Neural cell (in vitro differentiated cells): ENCODE measurements at regions not wholly inside any gene's neighbourhood (a gene's known extent, or its start where the extent isn't known, plus 50 kb on each side); places are given as distances from the start of the nearest gene placed in this dataset.

Source experiments
- H2AFZ ChIP-seq: fragments of 200-600, 300-800 bp; sonication (generic), shearing (Covaris generic); 2 replicates; pipeline ENCODE4 v1.6.0; 2014; ENCODE audit warnings: low read depth, mild to moderate bottlenecking, antibody characterized with exemption, low read length, moderate library complexity
- H3F3A ChIP-seq: fragments of 200-600 bp; shearing (Covaris generic); 2 replicates; pipeline ENCODE4 v1.6.1; 2016; ENCODE audit warnings: mild to moderate bottlenecking, moderate library complexity, mixed read lengths, antibody characterized with exemption, low read length; ENCODE audit not compliant: insufficient read depth, poor library complexity, severe bottlenecking
- H3K27ac ChIP-seq: fragments of 200-600, 300-800 bp; sonication (generic), shearing (Covaris generic); 2 replicates; pipeline ENCODE4 v1.5.1; 2014; ENCODE audit warnings: mild to moderate bottlenecking, low read length, moderate library complexity
- H3K27me3 ChIP-seq: fragments of 300-800, 200-600 bp; sonication (generic), shearing (Covaris generic); 2 replicates; pipeline ENCODE4 v1.6.0; 2014; ENCODE audit warnings: mild to moderate bottlenecking, low read depth, low read length, moderate library complexity; ENCODE audit not compliant: insufficient read depth
- H3K36me3 ChIP-seq: fragments of 300-800, 200-600 bp; sonication (generic), shearing (Covaris generic); 2 replicates; pipeline ENCODE4 v1.5.1; 2014; ENCODE audit warnings: mild to moderate bottlenecking, antibody characterized with exemption, low read length, moderate library complexity; ENCODE audit not compliant: insufficient read depth
- H3K4me2 ChIP-seq: fragments of 300-800, 200-600 bp; sonication (generic), shearing (Covaris generic); 2 replicates; pipeline ENCODE4 v1.6.0; 2014; ENCODE audit warnings: mild to moderate bottlenecking, low read length
- H3K4me3 ChIP-seq: fragments of 300-800, 200-600 bp; sonication (generic), shearing (Covaris generic); 2 replicates; pipeline ENCODE4 v1.5.1; 2014; ENCODE audit warnings: mild to moderate bottlenecking, low read length, moderate library complexity
- H3K79me2 ChIP-seq: fragments of 200-600 bp; shearing (Covaris generic); replicated peaks from 2 replicates; pipeline ENCODE4 v1.6.0; 2014; ENCODE audit warnings: mild to moderate bottlenecking, low read length, moderate library complexity; ENCODE audit not compliant: insufficient read depth
- H3K9ac ChIP-seq: fragments of 300-800, 200-600 bp; sonication (generic), shearing (Covaris generic); 2 replicates; pipeline ENCODE4 v1.6.1; 2016; ENCODE audit warnings: mild to moderate bottlenecking, low read length, mixed read lengths
- H3K9me2 ChIP-seq: fragments of 200-600 bp; shearing (Covaris generic); 2 replicates; pipeline ENCODE4 v1.6.1; 2016; ENCODE audit warnings: mild to moderate bottlenecking, low read length, mixed read lengths; ENCODE audit not compliant: insufficient read depth
- H3K9me3 ChIP-seq: fragments of 200-600, 300-800 bp; sonication (generic), shearing (Covaris generic); 2 replicates; pipeline ENCODE4 v1.6.1; 2016; ENCODE audit warnings: mild to moderate bottlenecking, mixed run types, low read length, moderate library complexity, mixed read lengths
- H4K20me1 ChIP-seq: fragments of 200-600 bp; shearing (Covaris generic); 2 replicates; pipeline ENCODE4 v1.6.1; 2016; ENCODE audit warnings: mild to moderate bottlenecking, mixed run types; ENCODE audit not compliant: insufficient read depth
- CTCF ChIP-seq: fragments of 450-650 bp; IDR thresholded peaks from 2 replicates; pipeline ENCODE4 v1.5.1; 2014; ENCODE audit warnings: antibody characterized with exemption, mild to moderate bottlenecking, moderate library complexity; ENCODE audit not compliant: poor library complexity, severe bottlenecking
- EP300 ChIP-seq: fragments of 450-650 bp; conservative IDR thresholded peaks from 2 replicates; pipeline ENCODE4 v1.6.1; 2014; ENCODE audit warnings: antibody characterized with exemption, mild to moderate bottlenecking, moderate library complexity; ENCODE audit not compliant: poor library complexity, severe bottlenecking
- EZH2 ChIP-seq: fragments of 200-600, 300-800 bp; shearing (Covaris generic), sonication (generic); IDR thresholded peaks from 2 replicates; pipeline ENCODE4 v1.6.1; 2014; ENCODE audit warnings: antibody characterized with exemption, low read length, borderline replicate concordance, mild to moderate bottlenecking; ENCODE audit not compliant: insufficient read depth, poor library complexity, severe bottlenecking
- MXI1 ChIP-seq: fragments of 450-650 bp; conservative IDR thresholded peaks from 2 replicates; pipeline ENCODE4 v1.6.1; 2014; ENCODE audit warnings: antibody characterized with exemption, mild to moderate bottlenecking; ENCODE audit not compliant: poor library complexity, severe bottlenecking
- POLR2AphosphoS5 ChIP-seq: IDR thresholded peaks from 2 replicates; pipeline ENCODE4 v1.6.1; 2012
- RAD21 ChIP-seq: fragments of 450-650 bp; conservative IDR thresholded peaks from 2 replicates; pipeline ENCODE4 v1.6.1; 2014; ENCODE audit warnings: antibody characterized with exemption, mild to moderate bottlenecking, moderate library complexity
- REST ChIP-seq: IDR thresholded peaks from 2 replicates; pipeline ENCODE4 v1.6.1; 2012; ENCODE audit warnings: borderline replicate concordance
- SMC3 ChIP-seq: fragments of 450-650 bp; conservative IDR thresholded peaks from 2 replicates; pipeline ENCODE4 v1.6.1; 2014; ENCODE audit warnings: antibody characterized with exemption, mild to moderate bottlenecking, moderate library complexity; ENCODE audit not compliant: poor library complexity
- TAF1 ChIP-seq: IDR thresholded peaks from 2 replicates; pipeline ENCODE4 v1.6.1; 2012; ENCODE audit warnings: low read depth

- no peaks in the 10 kb centered on the region for H4K20me1 ChIP-seq
- no peak for TF ChIP-seq SMC3
- no peak overlapping the region for H3K4me3 ChIP-seq
- no peaks in the 10 kb centered on the region for H3K27me3 ChIP-seq
- H2AFZ ChIP-seq, result no peak overlapping the region
- no peak overlapping the region for H3K27ac ChIP-seq
- H3K4me2 ChIP-seq, result no peak overlapping the region
- no peaks in the 10 kb centered on the region for H3K36me3 ChIP-seq
- H3K9ac ChIP-seq, result no peak overlapping the region
- no peaks in the 10 kb centered on the region for H3K79me2 ChIP-seq
- H3K9me3 ChIP-seq, result no peaks in the 10 kb centered on the region
- H3K9me2 ChIP-seq, result no peaks in the 10 kb centered on the region
- H3F3A ChIP-seq, result no peaks in the 10 kb centered on the region
Observed at GRCh38 chr9:12631866-12632265, 61.3 kb upstream of the TYRP1 start.

DNA sequence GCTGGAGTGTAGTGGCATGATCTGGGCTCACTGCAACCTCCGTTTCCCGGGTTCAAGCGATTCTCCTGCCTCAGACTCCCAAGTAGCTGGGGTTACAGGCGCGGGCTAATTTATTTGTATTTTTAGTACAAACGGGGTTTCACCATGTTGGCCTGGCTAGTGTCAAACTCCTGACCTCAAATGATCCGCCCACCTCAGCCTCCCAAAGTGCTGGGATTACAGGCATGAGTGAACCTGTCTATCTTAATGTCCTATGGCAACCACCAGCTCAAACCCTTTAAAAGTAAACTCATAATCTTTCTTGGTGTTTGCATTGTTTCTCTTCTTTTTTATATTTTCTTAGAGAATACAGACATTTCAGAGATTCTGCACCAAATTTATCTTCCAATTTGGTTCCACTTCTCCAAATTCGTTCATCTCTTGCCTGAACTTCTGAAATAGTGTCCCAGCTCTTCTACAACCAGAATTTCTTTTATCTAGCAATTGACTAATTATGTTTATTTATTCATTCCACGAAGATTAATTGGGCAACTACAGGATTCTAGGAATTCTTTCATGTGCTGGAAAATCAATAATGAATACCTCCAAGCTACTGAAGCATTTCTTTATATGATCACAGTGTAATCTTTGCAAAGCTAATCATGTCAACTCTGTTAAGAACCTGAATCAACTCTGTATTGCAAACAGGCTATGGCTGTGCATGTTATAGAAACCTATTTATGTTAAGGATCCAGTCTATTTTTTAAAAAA lies 60.0 kb upstream of the TYRP1 start:
- no peak overlapping the region for H3K4me2 ChIP-seq
- H3K27me3 ChIP-seq, result no peaks in the 10 kb centered on the region
- TF ChIP-seq EZH2 (no peak), MXI1 (no peak), SMC3 (no peak), EP300 (no peak), POLR2AphosphoS5 (no peak), TAF1 (no peak), CTCF (no peak), RAD21 (no peak), REST (no peak)
- no peaks in the 10 kb centered on the region for H3K36me3 ChIP-seq
- no peaks in the 10 kb centered on the region for H3K9me2 ChIP-seq
- H3K27ac ChIP-seq, result no peak overlapping the region
- no peaks in the 10 kb centered on the region for H4K20me1 ChIP-seq
- H3K79me2 ChIP-seq, result no peaks in the 10 kb centered on the region
- no peak overlapping the region for H2AFZ ChIP-seq
- H3K9ac ChIP-seq, result no peak overlapping the region
- H3K9me3 ChIP-seq, result no peaks in the 10 kb centered on the region
- H3F3A ChIP-seq, result no peaks in the 10 kb centered on the region
- H3K4me3 ChIP-seq, result no peak overlapping the region
